GM18507 (cell line): ENCODE measurements at regions not wholly inside any gene's neighbourhood (a gene's known extent, or its start where the extent isn't known, plus 50 kb on each side); places are given as distances from the start of the nearest gene placed in this dataset.

Experiments
- DNase-seq: peaks from one replicate; pipeline ENCODE4 v3.0.0; 2011; ENCODE audit warnings: low read depth; ENCODE audit not compliant: insufficient read length; ENCODE audit errors: extremely low spot score
- FAIRE-seq: peaks from 2 replicates; lab custom pipeline; 2011; peaks lifted over from hg19 to GRCh38; lab: Jason Lieb, UNC

- FAIRE-seq, result no peak
- no peak for DNase-seq
Observed at GRCh38 chr11:27908621-27909020, 199.3 kb downstream of the KIF18A start.

DNA sequence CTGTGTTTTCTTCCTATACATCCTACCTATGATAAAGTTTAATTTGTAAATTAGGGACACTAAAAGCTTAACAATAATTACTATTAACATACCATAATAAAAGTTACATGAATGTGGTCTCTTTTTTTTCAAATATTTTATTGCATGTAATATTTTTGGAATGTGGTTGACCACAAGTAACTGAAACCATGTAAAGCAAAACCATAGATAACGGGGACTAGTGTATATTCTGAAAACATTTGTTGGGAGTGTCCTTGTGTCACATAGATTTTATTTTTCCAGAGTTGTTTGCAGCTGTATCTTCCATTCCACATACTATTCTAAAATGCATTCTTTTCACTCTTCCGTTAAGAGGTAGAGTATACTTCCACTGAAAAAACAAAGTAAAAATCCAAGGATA lies 200.4 kb downstream of the KIF18A start:
- no peak for FAIRE-seq
- DNase-seq, result no peak

- DNase-seq, result no peak
- FAIRE-seq, result no peak
Observed at GRCh38 chr11:27907091-27907490, 200.9 kb downstream of the KIF18A start.

- DNase-seq, result no peak
- no peak for FAIRE-seq
Observed at GRCh38 chr11:27904358-27905055, 203.4 kb downstream of the KIF18A start.

- no peak for FAIRE-seq
- DNase-seq, result no peak
Observed at GRCh38 chr11:27902981-27903624, 202.8 kb upstream of the BDNF start.

- FAIRE-seq, result no peak
- no peak for DNase-seq
Observed at GRCh38 chr11:27898166-27898565, 197.9 kb upstream of the BDNF start.

- DNase-seq, result no peak
- FAIRE-seq, result peak; percentile 35
Observed at GRCh38 chr11:27896096-27896495, 195.8 kb upstream of the BDNF start.

DNA sequence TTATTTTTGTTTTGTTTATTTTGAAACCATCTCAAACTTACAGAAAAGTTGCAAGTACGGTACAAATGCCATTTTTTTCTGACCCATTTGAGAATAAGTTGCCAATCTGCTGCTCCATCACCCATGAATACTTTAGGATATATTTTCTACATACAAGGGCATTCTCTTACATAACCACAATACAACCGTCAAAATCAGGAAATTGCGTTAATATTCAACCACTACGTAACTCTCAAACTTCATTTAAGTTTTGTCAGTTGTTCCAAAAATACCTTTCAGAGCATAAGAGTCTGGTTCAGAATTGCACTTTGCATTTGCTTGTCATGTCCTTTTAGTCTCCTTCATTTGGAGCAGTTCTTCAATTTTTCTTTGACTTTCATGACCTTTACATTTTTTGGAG lies 194.3 kb upstream of the BDNF start:
- FAIRE-seq, result peak; percentile 83
- DNase-seq, result no peak

DNA sequence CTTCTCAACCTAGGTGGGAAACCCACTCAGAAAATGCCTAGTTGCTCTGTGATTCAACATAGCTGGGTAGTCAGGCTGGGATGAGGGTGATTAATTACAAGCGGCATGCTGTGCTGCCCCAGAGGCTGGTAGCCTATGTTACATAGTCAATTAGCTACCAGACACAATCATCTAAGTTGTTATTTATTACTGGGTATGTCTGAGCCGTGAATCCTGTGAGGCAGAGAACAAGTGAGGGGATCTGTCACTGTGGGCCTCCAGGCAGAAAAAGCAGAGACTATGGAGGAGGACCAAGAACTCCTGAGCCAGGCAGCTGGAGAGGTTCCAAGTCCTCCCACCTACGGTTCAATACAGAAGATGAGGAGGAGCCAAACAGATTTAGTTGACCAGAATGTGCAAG lies 186.6 kb upstream of the BDNF start:
- FAIRE-seq (no peak), DNase-seq (no peak)

- FAIRE-seq (peak; percentile 24), DNase-seq (no peak)
Observed at GRCh38 chr11:27882066-27882697, 181.9 kb upstream of the BDNF start.

GRCh38 chr11:27875831-27876775 lies 175.8 kb upstream of the BDNF start:
- FAIRE-seq (no peak), DNase-seq (no peak)

GRCh38 chr11:27874998-27875830 lies 175.0 kb upstream of the BDNF start:
- DNase-seq (no peak), FAIRE-seq (no peak)

- DNase-seq (no peak), FAIRE-seq (no peak)
Observed at GRCh38 chr11:27873664-27874063, 173.4 kb upstream of the BDNF start.

GRCh38 chr11:27871056-27871455 lies 170.8 kb upstream of the BDNF start:
- FAIRE-seq, result no peak

GRCh38 chr11:27869701-27870100 lies 169.4 kb upstream of the BDNF start:
- no peak for FAIRE-seq
- DNase-seq, result no peak

More at GRCh38 chr11:27871056-27871455, 170.8 kb upstream of the BDNF start:
- no peak for DNase-seq

GRCh38 chr11:27868709-27869108 lies 168.5 kb upstream of the BDNF start:
- FAIRE-seq (no peak), DNase-seq (no peak)

GRCh38 chr11:27868226-27868625 lies 168.0 kb upstream of the BDNF start:
- no peak for DNase-seq

DNA sequence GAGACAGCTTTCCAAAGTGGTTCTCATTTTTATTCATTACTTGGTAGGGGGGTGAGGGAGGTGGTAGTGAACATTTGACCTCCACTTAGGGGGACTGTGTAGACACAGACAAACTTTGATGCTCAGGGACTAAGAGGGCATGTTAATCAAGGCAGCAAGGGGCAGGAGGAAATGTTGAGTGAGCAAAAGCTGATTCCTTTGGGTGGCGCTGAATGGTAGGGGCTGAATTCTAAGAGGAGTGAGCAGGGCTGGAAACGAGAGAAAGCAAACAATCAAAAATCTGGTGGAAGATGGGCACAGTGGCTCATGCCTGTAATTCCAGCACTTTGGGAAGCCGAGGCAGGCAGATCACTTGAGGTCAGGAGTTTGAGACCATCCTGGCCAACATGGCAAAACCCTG lies 164.8 kb upstream of the BDNF start:
- FAIRE-seq (no peak), DNase-seq (no peak)

More at GRCh38 chr11:27868226-27868625, 168.0 kb upstream of the BDNF start:
- FAIRE-seq, result no peak

DNA sequence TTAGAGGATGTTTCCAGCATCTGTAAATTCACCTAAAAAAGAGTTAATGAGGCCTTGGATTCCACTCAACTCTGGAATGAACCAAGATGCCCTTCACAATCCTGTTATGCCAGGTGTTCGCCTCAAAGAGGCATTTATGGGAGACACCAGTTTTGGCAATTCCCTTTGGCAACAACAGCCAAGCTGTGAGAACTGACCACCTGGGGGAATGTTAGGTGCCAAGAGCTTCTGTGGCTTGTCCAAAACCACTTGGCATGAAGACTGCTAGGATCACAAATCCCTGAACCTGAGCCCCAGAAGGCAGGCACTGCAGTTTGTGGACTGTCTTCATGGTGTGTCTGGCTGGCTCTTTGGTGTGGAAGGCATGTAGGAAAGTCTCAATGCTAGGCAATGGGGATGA lies 164.4 kb upstream of the BDNF start:
- DNase-seq (no peak), FAIRE-seq (no peak)
